Astrocyte of the cerebellum (primary cell): ENCODE measurements at regions not wholly inside any gene's neighbourhood (a gene's known extent, or its start where the extent isn't known, plus 50 kb on each side); places are given as distances from the start of the nearest gene placed in this dataset.

Experiments used
- DNase-seq: peaks from one replicate; pipeline ENCODE4 v3.0.0-alpha.2; 2011; ENCODE audit warnings: low read depth
- H3K4me3 ChIP-seq: 2 replicates; pipeline ENCODE4 v1.5.1; 2011; ENCODE audit warnings: mild to moderate bottlenecking, low read depth, low read length, moderate library complexity
- in situ Hi-C: cut with HindIII; loops from 2 replicates; pipeline ENCODE4 v1.10.0; 2017; ENCODE audit warnings: low sequenced_read_pairs
- TF ChIP-seq, protein P1 (sequence below): IDR thresholded peaks from 2 replicates; pipeline ENCODE4 v1.5.1; 2012; ENCODE audit warnings: low read length, low read depth, moderate library complexity, mild to moderate bottlenecking; ENCODE audit errors: missing control alignments

GRCh38 chr3:103137830-103138229 is 703.0 kb downstream of the ZPLD1 start:
- TF ChIP-seq, protein P1, sequence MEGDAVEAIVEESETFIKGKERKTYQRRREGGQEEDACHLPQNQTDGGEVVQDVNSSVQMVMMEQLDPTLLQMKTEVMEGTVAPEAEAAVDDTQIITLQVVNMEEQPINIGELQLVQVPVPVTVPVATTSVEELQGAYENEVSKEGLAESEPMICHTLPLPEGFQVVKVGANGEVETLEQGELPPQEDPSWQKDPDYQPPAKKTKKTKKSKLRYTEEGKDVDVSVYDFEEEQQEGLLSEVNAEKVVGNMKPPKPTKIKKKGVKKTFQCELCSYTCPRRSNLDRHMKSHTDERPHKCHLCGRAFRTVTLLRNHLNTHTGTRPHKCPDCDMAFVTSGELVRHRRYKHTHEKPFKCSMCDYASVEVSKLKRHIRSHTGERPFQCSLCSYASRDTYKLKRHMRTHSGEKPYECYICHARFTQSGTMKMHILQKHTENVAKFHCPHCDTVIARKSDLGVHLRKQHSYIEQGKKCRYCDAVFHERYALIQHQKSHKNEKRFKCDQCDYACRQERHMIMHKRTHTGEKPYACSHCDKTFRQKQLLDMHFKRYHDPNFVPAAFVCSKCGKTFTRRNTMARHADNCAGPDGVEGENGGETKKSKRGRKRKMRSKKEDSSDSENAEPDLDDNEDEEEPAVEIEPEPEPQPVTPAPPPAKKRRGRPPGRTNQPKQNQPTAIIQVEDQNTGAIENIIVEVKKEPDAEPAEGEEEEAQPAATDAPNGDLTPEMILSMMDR, result no peak
- no peak overlapping the region for H3K4me3 ChIP-seq
- no peak for DNase-seq
- in situ Hi-C loops, result no loop called here

- in situ Hi-C loops, result no loop called here
- TF ChIP-seq, protein P1, result no peak
- DNase-seq, result no peak
- no peak overlapping the region for H3K4me3 ChIP-seq
These were observed 723.4 kb downstream of the ZPLD1 start for GRCh38 chr3:103158183-103158582.

- no peak overlapping the region for H3K4me3 ChIP-seq
- TF ChIP-seq, protein P1, result no peak
- in situ Hi-C loops, result no loop called here
- DNase-seq, result no peak
These were observed 732.1 kb downstream of the ZPLD1 start for GRCh38 chr3:103166890-103167289.

GRCh38 chr3:103167850-103168249 is 733.0 kb downstream of the ZPLD1 start:
- DNase-seq, result no peak
- in situ Hi-C loops, result no loop called here
- no peak overlapping the region for H3K4me3 ChIP-seq
- TF ChIP-seq, protein P1, result no peak

GRCh38 chr3:103169289-103169688 is 734.5 kb downstream of the ZPLD1 start:
- TF ChIP-seq, protein P1, result no peak
- in situ Hi-C loops, result no loop called here
- DNase-seq, result no peak
- H3K4me3 ChIP-seq, result no peak overlapping the region

DNA sequence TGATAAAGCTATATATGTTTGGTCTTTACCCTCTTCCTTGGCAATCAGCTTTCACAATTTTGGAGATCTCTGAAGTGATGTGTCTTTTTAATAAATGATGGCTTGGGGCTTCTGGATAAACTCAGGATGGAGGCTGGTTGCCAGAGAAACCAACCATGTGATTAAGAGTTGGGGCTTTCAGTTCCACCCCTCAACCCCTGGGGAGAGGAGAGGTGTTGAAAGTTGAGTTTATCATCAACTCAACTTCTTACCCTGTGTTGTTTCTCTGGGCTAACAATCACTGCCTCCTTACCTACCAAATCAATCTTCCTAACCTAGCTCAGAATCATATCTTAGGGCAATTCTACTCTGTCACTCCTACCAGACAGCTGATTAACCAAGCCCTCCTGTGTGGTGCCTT is 735.8 kb downstream of the ZPLD1 start:
- TF ChIP-seq, protein P1, result no peak
- in situ Hi-C loops, result no loop called here
- DNase-seq, result no peak
- H3K4me3 ChIP-seq, result no peak overlapping the region

- TF ChIP-seq, protein P1, result no peak
- DNase-seq, result no peak
- in situ Hi-C loops, result no loop called here
- H3K4me3 ChIP-seq, result no peak overlapping the region
These were observed 739.1 kb downstream of the ZPLD1 start for GRCh38 chr3:103173940-103174339.
